ENCODE measurements at regions not wholly inside any gene's neighbourhood (a gene's known extent, or its start where the extent isn't known, plus 50 kb on each side); places are given as distances from the start of the nearest gene placed in this dataset.

GRCh38 chr20:6582449-6582848, 185.0 kb upstream of the BMP2 start:
- TF ChIP-seq CTCF (tag by site-specific recombination; IDR thresholded peaks at IDR 0.05) (no peak), ZNF10 (tag by site-specific recombination; IDR thresholded peaks at IDR 0.05) (no peak)
